RPMI8226 (cell line): ENCODE measurements at regions not wholly inside any gene's neighbourhood (a gene's known extent, or its start where the extent isn't known, plus 50 kb on each side); places are given as distances from the start of the nearest gene placed in this dataset.
"Not testable (repeated sequence)": the region's sequence is repeated elsewhere in the genome, so short reads cannot be mapped to it uniquely, and the experiment has no call there.

Source experiments
- DNase-seq: peaks from one replicate; pipeline ENCODE4 v3.0.0-alpha.2; 2015

DNA sequence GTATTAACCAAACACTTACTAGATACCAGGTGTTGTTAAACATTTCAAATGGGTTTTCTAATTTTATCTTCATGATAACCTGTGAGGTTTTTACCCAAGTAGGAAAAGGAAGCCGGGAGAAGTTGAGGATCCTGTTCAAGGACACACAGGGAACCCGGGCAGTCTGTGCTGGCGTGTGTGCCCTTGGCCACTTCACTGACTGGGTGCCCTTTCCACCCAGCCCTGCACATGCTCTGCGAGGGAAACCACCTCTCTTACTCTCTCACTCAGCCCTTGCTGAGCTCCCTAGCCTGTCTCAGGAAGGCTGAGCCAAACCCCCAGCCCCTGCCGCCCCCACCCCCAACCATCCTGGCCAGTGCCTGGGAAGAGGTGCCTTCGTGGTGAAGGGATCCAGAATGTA lies 51.8 kb downstream of the TEX44 start:
- DNase-seq: no peak

DNA sequence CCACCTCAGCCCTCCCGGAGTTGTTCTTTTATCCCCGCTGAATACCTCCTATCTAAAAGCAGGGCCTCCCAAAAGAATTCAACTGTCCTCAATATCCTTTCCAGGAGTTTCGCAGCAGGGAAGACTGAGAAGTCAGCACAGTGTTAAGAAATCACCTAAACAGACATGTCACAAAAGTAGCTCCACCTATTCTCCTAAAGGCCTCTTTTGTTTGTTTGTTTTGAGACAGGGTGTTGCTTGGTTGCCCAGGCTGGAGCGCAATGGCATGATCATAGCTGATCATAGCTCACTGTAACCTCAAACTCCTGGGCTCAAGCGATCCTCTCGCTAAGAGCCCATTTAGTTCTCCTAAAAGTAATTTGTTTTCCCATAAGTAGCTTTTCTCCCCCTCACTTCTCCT lies 53.8 kb downstream of the TEX44 start:
- no peak for DNase-seq

DNA sequence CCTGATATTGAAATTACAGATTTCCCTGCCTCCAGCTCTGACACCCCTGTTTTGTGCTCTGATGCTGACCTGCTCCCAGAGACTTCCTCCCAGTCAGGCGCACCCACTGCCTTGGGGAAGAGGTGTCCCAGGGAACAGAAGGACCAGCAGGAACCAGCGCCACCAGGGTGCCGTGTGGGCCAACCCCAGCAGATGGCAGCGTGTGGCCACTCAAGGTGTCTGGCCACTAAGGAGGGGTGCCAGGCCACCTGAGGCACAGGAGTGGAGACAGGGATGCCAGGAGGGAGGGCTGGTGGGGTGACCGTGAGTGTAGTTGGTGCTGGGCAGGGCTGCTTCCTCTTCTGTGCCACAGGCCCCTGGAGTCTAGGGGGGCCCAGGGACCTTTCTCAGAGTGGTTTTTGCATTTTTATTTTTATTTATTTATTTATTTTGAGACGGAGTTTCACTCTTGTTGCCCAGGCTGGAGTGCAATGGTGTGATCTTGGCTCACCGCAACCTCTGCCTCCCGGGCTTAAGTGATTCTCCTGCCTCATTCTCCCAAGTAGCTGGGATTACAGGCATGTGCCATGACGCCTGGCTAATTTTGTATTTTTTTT lies 56.0 kb downstream of the TEX44 start:
- peak; percentile 58 for DNase-seq

DNA sequence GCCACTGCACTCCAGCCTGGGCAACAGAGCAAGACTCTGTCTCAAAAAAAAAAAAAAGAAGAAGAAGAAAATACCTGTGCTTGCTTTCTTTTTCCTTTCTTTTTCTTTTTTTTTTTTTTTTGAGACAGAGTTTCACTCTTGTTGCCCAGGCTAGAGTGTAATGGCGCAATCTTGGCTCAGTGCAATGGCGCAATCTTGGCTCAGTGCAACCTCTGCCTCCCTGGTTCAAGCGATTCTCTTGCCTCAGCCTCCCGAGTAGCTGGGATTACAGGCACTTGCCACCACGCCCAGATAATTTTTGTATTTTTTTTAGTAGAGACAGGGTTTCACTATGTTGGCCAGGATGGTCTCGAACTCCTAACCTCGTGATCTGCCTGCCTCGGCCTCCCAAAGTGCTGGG lies 56.8 kb upstream of the PTMA start:
- not testable (repeated sequence) for DNase-seq

DNA sequence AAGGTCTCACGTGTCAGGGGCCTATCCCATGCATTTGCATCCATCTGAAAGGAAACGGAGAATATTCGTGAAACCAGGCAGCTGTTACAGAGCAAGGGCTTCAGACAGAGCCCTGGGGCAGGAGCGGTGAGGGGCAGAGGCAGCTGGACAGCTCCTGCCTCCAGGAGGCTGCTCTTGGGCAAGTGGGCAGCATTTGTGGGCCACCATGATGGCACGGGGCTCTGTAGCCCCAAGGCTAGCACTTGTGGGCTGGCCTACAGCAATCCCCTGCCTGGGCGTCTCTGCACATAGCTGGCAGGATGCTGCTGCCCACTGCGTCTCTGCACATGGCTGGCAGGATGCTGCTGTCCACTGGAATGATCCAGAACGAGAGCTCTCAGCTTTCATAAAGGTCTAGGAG lies 52.8 kb upstream of the PTMA start:
- no peak for DNase-seq

DNA sequence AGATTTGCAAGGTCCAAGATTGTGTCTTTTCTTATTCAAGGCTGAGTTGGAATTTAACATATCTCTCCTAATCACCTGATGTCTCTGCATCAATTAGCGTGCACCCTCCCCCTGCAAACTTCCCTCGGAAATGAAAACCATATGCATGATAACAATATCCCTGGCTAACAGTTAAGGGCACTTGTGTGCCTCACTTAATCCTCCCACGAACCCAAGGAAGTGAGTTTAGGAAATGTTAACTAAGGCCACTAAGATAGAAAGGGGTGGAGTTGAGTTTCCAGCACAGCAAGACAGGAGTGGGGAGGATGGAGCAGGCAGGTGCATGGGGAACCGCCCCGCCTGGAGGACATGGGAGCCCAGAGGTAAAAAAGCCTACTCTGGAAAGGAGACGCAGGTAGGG lies 52.4 kb upstream of the PTMA start:
- no peak for DNase-seq
